Adrenal gland (tissue), 5 donors: ENCODE measurements at regions not wholly inside any gene's neighbourhood (a gene's known extent, or its start where the extent isn't known, plus 50 kb on each side); places are given as distances from the start of the nearest gene placed in this dataset.

ENCODE experiments used
- CTCF ChIP-seq, 6 experiments: fragments of 450-650 bp in 4 of 6; fragments of 200-600 bp in 2 of 6; sonication (generic) in 1 of 6; IDR thresholded peaks; 1 replicate in 5 of 6; 2 replicates in 1 of 6; pipeline versions ENCODE4 v1.5.1 to v1.8.0; 2016 to 2021; ENCODE audit warnings: antibody characterized with exemption in 6 of 6, mild to moderate bottlenecking in 2 of 6, moderate library complexity in 1 of 6
- POLR2A ChIP-seq, 2 donors: fragments of 450-650 bp; IDR thresholded peaks; one replicate each; pipeline ENCODE4 v1.6.1; 2017; ENCODE audit warnings: antibody characterized with exemption in 2 of 2, mild to moderate bottlenecking in 2 of 2, moderate library complexity in 1 of 2
- donor health status: DM: no; HTN: no; CAD: no.

- no peak for TF ChIP-seq POLR2A (IDR thresholded peaks at IDR 0.05)
- TF ChIP-seq CTCF (IDR thresholded peaks at IDR 0.05) = no peak
These were observed 415.9 kb downstream of the FGF9 start for GRCh38 chr13:22086597-22087330.
